Skeletal muscle tissue (tissue), 3 donors: ENCODE measurements at regions not wholly inside any gene's neighbourhood (a gene's known extent, or its start where the extent isn't known, plus 50 kb on each side); places are given as distances from the start of the nearest gene placed in this dataset.

Source experiments
- H3K27ac ChIP-seq: one replicate; pipeline ENCODE4 v1.7.0; 2013; ENCODE audit warnings: mild to moderate bottlenecking, low read depth, low read length, inconsistent platforms
- H3K27me3 ChIP-seq, 3 donors: one replicate each; pipeline ENCODE4 v1.7.0; 2013; ENCODE audit warnings: low read length in 3 of 3; ENCODE audit not compliant: control insufficient read depth in 3 of 3, insufficient read depth in 3 of 3
- H3K36me3 ChIP-seq, 3 donors: one replicate each; pipeline ENCODE4 v1.7.0; 2013; ENCODE audit warnings: low read length in 3 of 3; ENCODE audit not compliant: control insufficient read depth in 3 of 3, insufficient read depth in 3 of 3
- H3K4me1 ChIP-seq, 3 donors: one replicate each; pipeline ENCODE4 v1.7.0; 2013; ENCODE audit warnings: low read length in 3 of 3, mild to moderate bottlenecking in 3 of 3; ENCODE audit not compliant: control insufficient read depth in 3 of 3, insufficient read depth in 3 of 3
- H3K4me3 ChIP-seq, 3 donors: one replicate each; pipeline ENCODE4 v1.7.0; 2013; ENCODE audit warnings: low read length in 3 of 3
- H3K9ac ChIP-seq, 3 donors: one replicate each; pipeline ENCODE4 v1.7.0; 2013; ENCODE audit warnings: low read length in 3 of 3, mild to moderate bottlenecking in 3 of 3, moderate library complexity in 2 of 3, low read depth in 1 of 3
- H3K9me3 ChIP-seq, 3 donors: one replicate each; pipeline ENCODE4 v1.7.0; 2013; ENCODE audit warnings: low read length in 3 of 3; ENCODE audit not compliant: control insufficient read depth in 3 of 3
- donor health status: Osteomylitis.

DNA sequence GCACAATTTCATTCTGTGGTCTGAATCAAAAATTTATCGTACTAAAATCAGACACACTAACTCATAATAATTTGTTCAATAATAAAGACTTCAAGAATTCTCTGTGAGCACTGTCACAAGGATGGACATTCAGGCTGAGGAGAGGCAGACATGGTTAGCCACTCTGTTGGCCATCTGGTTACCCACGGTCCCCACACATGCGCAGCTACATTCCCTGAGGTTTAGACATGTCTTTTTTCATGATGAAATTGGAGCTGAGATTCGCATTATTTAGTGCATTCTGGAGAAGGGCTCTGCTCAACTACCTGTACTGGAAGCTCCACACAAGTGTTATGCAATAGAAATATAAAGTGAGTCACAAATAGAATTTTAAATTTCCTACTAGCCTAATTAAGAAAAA is 156.9 kb downstream of the SUCNR1 start:
- H3K27me3 ChIP-seq, result no peaks in the 10 kb centered on the region
- no peak overlapping the region for H3K4me3 ChIP-seq
- no peak overlapping the region for H3K9ac ChIP-seq
- H3K9me3 ChIP-seq, result peaks cover 0 to 4% (median 0%) of the 10 kb centered on the region in 3 donors
- no peaks in the 10 kb centered on the region for H3K4me1 ChIP-seq
- H3K36me3 ChIP-seq, result no peaks in the 10 kb centered on the region
- no peak overlapping the region for H3K27ac ChIP-seq

DNA sequence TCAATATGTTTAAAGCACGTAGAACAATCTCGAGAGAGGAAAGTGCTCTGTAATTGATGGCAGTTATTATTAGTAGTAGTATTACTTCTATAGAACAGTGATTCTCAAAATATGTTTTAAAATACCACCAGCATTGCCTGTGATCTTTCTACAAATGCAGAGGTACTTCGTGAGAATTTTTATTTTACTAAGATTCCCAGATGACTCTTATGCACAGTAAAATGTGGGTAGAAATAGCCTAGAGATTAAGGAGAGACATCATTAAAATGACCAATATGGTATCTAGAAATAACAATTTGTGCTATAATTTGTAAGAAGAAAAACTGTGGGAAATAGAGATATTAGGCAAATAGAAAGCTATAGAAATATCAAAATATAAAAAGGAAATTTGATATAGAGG is 157.9 kb downstream of the SUCNR1 start:
- Histone ChIP-seq H3K36me3 (no peaks in the 10 kb centered on the region), H3K27me3 (no peaks in the 10 kb centered on the region), H3K4me1 (no peaks in the 10 kb centered on the region), H3K9me3 (peaks cover 0 to 4% (median 0%) of the 10 kb centered on the region in 3 donors), H3K27ac (no peak overlapping the region), H3K9ac (no peak overlapping the region), H3K4me3 (no peak overlapping the region)

DNA sequence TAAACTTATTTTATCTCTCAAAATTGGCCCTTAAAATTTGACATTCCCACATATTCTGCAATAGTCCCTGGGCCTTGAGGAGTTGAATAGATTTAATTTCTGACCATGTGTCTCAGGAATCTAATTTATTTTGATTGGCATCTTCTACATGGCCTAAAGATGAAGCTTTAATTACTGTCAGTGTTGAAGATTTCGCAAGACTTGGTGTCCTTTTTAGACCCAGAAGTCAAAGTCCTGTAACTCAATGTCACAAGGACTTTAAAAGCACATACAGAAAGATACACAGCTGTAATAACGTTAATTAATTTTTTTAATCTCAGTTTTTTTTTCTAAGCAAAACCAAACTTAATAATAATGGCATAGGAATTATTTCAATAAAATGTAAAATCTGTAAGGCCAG is 163.9 kb downstream of the SUCNR1 start:
- Histone ChIP-seq H3K27ac (no peak overlapping the region), H3K36me3 (no peaks in the 10 kb centered on the region), H3K27me3 (no peaks in the 10 kb centered on the region), H3K9me3 (peaks cover 0 to 4% (median 0%) of the 10 kb centered on the region in 3 donors), H3K9ac (no peak overlapping the region), H3K4me1 (no peaks in the 10 kb centered on the region), H3K4me3 (no peak overlapping the region)

DNA sequence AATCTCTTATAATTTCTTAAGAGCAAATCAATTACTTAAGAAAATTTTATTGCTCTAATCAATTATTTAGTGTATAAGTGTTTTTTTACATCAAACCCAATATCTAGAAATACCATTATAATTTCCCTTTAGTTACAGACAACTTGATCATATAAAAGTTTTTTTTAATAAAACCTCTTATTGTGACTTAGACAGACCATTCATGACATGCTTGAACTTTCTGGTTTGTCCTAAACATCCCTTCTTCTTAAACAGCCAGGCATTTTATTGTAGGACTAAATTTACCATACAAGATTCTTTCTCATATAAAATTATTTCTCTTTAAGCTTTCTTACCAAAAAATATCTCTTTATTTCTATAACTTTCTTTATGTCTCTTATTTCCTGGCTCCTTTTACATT is 164.5 kb downstream of the SUCNR1 start:
- no peak overlapping the region for H3K9ac ChIP-seq
- no peaks in the 10 kb centered on the region for H3K27me3 ChIP-seq

DNA sequence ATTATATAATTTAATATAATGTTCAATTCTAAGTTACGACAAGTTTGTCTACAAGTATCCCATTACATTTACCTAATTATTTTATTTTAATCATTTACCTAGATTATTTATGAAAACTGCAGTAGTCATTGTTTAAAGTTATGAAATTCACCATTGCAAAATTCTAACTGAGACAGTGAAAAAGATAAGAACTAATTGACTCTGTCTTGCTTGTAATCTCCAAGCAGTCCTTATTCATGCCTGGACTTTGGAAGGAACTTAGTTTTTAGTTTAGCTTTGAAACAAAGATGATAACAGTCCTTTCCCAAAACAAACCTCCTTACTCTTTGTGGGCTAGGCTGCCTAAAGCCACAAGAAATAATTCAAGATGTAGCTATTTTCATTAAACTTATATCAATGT is 165.0 kb downstream of the SUCNR1 start:
- Histone ChIP-seq H3K9me3 (peaks cover 0 to 3% (median 0%) of the 10 kb centered on the region in 3 donors), H3K4me1 (no peaks in the 10 kb centered on the region), H3K4me3 (no peak overlapping the region), H3K27me3 (no peaks in the 10 kb centered on the region), H3K27ac (no peak overlapping the region), H3K36me3 (no peaks in the 10 kb centered on the region), H3K9ac (no peak overlapping the region)

More for the DNA sequence above, 164.5 kb downstream of the SUCNR1 start:
- Histone ChIP-seq H3K27ac (no peak overlapping the region), H3K9me3 (peaks cover 0 to 4% (median 0%) of the 10 kb centered on the region in 3 donors), H3K4me3 (no peak overlapping the region), H3K4me1 (no peaks in the 10 kb centered on the region), H3K36me3 (no peaks in the 10 kb centered on the region)

DNA sequence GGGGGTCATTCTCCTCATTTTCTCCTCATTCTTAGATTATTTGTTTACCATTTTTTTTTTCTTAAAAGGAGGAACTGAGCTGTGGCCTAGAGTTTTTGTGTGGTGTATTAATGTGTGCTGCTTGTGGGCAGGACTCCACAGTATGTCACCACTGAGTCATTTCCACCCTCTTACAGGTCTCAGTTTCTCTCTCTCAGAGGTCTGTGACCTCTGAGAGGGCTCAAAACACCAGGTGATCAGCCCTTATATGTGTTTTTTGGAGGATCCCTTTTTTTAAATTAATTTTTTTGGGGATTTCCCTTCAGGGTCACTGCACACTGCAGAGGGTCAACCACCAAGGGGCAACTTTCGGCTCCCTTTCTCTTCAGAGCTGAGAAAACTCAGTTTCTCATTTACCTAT is 166.4 kb downstream of the SUCNR1 start:
- no peaks in the 10 kb centered on the region for H3K27me3 ChIP-seq
- H3K36me3 ChIP-seq, result no peaks in the 10 kb centered on the region
- H3K9me3 ChIP-seq, result no peaks in the 10 kb centered on the region
- H3K4me1 ChIP-seq, result no peaks in the 10 kb centered on the region
- H3K9ac ChIP-seq, result no peak overlapping the region
- H3K4me3 ChIP-seq, result no peak overlapping the region
- no peak overlapping the region for H3K27ac ChIP-seq

DNA sequence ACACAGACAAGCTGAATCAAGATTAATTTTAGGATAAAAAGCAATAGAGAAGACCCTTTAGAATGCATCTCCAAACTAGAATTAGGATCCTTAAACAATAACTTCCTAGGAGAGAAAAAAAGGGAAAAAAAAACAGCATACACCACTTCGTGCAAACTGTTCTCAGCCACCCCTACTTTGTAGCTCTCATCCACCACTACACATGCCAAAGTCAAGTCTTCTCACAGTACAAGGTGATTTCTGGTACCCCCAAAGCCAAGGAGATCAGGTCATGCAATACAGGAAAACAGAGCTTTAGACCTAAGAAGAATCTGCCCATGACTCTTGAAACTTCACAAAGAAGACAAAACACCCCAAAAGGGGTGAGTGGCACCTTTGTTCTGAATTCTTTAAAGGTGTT is 166.9 kb downstream of the SUCNR1 start:
- no peaks in the 10 kb centered on the region for H3K9me3 ChIP-seq
- H3K27ac ChIP-seq, result no peak overlapping the region
- H3K36me3 ChIP-seq, result no peaks in the 10 kb centered on the region
- H3K4me3 ChIP-seq, result no peak overlapping the region
- no peaks in the 10 kb centered on the region for H3K4me1 ChIP-seq
- no peaks in the 10 kb centered on the region for H3K27me3 ChIP-seq
- H3K9ac ChIP-seq, result no peak overlapping the region

DNA sequence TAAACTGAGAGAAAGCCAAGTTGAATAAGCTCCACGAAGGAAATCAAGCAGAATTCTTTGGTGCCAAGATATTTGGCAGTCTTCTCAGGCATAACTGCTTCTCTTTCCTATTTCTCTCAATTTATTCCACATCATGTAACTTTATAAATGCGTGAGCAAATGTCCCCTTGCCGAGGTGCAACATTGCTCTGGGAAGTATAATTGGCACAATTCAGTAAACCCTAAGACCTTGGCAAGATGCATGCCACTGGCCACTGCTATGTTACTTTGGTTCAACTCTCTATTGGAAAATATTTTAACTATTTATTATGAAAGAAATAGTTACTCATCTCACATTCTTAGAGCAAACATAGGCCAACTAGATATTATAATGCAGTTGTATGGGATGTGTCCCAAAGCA is 170.2 kb downstream of the SUCNR1 start:
- Histone ChIP-seq H3K36me3 (no peaks in the 10 kb centered on the region), H3K4me1 (no peaks in the 10 kb centered on the region), H3K4me3 (no peak overlapping the region)

DNA sequence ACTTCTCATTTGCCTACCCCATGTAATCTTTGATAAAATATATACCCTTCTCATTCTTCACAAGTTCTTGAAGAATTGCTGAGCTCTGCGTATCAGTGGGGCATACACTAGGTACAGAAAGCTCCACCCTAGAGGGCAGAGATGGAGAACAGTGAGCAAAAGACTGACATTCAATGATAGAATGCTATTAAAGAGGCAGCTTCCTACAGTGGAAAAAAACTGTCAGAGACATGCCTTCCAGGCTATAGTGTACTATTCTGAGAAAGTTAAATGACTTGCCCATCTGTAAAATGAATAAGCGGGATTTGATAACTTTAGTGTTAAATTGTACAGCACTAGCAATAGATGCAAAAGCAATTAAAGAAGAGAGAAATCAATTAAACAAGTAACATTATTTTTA is 172.8 kb downstream of the SUCNR1 start:
- Histone ChIP-seq H3K27ac (no peak overlapping the region), H3K9me3 (no peaks in the 10 kb centered on the region), H3K4me3 (no peak overlapping the region), H3K27me3 (no peaks in the 10 kb centered on the region), H3K9ac (no peak overlapping the region), H3K4me1 (no peaks in the 10 kb centered on the region), H3K36me3 (no peaks in the 10 kb centered on the region)

More for the DNA sequence above, 170.2 kb downstream of the SUCNR1 start:
- H3K27me3 ChIP-seq, result no peaks in the 10 kb centered on the region
- H3K9ac ChIP-seq, result no peak overlapping the region
- no peak overlapping the region for H3K27ac ChIP-seq
- H3K9me3 ChIP-seq, result no peaks in the 10 kb centered on the region

DNA sequence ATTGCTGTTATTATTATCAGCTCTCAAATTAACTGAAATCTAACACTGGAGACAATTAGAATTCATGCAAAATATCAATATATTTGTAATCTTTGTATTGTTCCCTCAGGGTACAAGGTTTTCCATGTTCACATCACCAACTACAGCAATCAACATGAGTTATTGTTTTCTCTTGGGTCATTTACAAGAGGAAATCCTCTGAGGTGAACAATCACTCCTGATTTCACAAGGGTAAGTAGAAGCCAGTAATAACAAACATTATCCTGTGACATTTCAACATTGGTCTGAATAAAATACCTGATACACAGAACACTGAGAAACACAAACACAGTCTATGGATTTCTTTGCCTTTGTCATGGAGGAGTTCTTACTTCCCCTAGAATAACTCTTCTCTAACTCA is 174.0 kb downstream of the SUCNR1 start:
- Histone ChIP-seq H3K4me1 (no peaks in the 10 kb centered on the region), H3K36me3 (no peaks in the 10 kb centered on the region), H3K9ac (no peak overlapping the region), H3K27ac (no peak overlapping the region), H3K27me3 (no peaks in the 10 kb centered on the region), H3K9me3 (no peaks in the 10 kb centered on the region), H3K4me3 (no peak overlapping the region)

DNA sequence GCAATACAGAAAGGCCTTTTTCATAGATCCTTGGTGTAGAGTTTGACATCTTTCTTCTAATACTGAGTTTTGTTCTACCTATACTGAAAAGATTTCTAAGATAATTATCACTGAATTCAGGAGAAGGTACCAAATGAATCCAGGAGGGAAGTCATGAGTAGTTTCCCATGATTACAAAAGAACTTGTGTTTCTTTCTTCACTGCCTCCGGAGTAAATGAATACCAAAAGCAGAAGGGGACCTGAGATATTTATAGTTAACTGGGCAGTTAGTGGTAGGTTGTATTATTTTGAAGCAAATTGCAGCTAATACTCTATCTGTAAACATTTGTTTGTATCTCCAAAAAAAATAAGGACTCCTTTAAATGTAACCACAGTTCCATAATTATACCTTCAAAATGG is 175.4 kb downstream of the SUCNR1 start:
- Histone ChIP-seq H3K36me3 (no peaks in the 10 kb centered on the region), H3K9ac (no peak overlapping the region), H3K4me1 (no peaks in the 10 kb centered on the region), H3K27ac (no peak overlapping the region), H3K27me3 (no peaks in the 10 kb centered on the region), H3K4me3 (no peak overlapping the region), H3K9me3 (no peaks in the 10 kb centered on the region)
